Right lobe of liver (tissue), 4 donors: ENCODE measurements at regions not wholly inside any gene's neighbourhood (a gene's known extent, or its start where the extent isn't known, plus 50 kb on each side); places are given as distances from the start of the nearest gene placed in this dataset.

Experiments used
- POLR2A ChIP-seq: fragments of 450-650 bp; IDR thresholded peaks from one replicate; pipeline ENCODE4 v1.6.1; 2017; ENCODE audit warnings: antibody characterized with exemption, mild to moderate bottlenecking
- TF ChIP-seq, protein P1 (sequence below), 4 donors: fragments of 200-600 bp in 3 of 4; fragments of 450-650 bp in 1 of 4; IDR thresholded peaks; one replicate each; pipeline versions ENCODE4 v1.5.1 to v1.8.0; 2016 to 2022; ENCODE audit warnings: antibody characterized with exemption in 4 of 4, mild to moderate bottlenecking in 2 of 4
- donor health status: DM: no; HTN: no; CAD: no.
- donor health status: DM: no; HTN: no; CAD: no.
- donor health status: DM: no; HTN: yes; CAD: no.

DNA sequence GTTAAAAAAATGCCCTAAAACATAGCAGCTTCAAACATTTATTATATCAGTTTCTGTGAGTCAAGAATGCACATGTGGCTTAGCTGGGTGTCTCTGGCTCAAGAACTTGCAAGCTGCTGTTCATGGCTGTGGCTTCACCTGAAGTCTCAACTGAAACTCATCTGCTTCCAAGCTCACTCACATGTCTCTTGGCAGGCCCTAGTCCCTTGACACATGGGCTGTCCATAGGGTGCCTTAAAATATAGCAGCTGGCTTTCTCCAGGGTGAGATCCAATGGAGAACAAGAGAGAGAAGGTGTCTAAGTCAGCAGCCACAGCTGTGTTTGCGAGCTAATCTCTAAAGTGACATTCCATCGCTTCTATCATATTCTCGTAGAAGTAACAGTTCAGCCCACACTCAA is 152.8 kb downstream of the DSEL start:
- no peak for TF ChIP-seq POLR2A
- TF ChIP-seq, protein P1, sequence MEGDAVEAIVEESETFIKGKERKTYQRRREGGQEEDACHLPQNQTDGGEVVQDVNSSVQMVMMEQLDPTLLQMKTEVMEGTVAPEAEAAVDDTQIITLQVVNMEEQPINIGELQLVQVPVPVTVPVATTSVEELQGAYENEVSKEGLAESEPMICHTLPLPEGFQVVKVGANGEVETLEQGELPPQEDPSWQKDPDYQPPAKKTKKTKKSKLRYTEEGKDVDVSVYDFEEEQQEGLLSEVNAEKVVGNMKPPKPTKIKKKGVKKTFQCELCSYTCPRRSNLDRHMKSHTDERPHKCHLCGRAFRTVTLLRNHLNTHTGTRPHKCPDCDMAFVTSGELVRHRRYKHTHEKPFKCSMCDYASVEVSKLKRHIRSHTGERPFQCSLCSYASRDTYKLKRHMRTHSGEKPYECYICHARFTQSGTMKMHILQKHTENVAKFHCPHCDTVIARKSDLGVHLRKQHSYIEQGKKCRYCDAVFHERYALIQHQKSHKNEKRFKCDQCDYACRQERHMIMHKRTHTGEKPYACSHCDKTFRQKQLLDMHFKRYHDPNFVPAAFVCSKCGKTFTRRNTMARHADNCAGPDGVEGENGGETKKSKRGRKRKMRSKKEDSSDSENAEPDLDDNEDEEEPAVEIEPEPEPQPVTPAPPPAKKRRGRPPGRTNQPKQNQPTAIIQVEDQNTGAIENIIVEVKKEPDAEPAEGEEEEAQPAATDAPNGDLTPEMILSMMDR (IDR thresholded peaks at IDR 0.05) = no peak
